Omental fat pad (tissue), 3 donors: ENCODE measurements at regions not wholly inside any gene's neighbourhood (a gene's known extent, or its start where the extent isn't known, plus 50 kb on each side); places are given as distances from the start of the nearest gene placed in this dataset.

Experiments used
- ATAC-seq: fragments of 150-250 bp; one replicate; pipeline ENCODE4 v1.9.1; 2016; ENCODE audit warnings: mild to moderate bottlenecking, moderate library complexity; ENCODE audit not compliant: low FRiP score
- DNase-seq: peaks from one replicate; pipeline ENCODE4 v3.0.0-alpha.2; 2019; ENCODE audit warnings: low spot score
- TF ChIP-seq, protein P1 (sequence below), 3 donors: fragments of 450-650 bp; IDR thresholded peaks; one replicate each; pipeline ENCODE4 v1.5.1; 2016 to 2017; ENCODE audit warnings: antibody characterized with exemption in 3 of 3, mild to moderate bottlenecking in 3 of 3, moderate library complexity in 2 of 3

DNA sequence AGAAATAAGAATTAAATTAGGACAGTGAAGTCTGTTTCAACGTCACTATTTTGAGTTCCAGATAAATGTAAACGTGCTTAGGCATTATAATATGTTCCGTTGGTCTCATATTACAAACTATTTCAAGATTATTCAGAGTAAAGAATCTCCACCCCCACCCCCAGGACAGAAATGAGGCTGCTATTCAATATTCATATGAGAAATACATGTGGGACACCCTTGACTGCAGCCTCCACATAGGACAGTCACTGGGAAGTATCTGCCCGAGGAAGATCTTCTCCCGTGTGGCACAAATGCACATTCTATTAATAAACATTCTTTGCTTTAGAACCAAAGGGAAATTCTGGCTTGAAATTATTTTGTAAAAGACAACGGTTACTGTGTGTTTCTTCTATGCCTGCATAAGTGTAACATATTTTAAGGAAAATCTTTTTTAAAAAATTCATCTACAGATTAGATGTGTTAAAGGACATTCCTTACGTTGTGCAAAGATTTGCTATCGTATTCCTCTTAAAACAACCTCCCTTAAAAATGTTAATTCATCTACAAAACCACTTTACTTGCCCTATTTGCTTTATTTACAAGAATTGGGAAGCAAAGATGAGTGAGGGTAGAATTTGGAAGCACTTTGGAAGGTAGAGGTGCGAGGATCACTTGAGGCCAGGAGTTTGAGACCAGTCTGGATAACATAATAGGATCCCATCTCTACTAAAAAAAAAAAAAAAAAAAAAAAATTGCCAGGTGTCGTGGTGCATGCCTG lies 148.3 kb upstream of the SOX14 start:
- no peak for ATAC-seq
- DNase-seq: no peak
- TF ChIP-seq, protein P1, sequence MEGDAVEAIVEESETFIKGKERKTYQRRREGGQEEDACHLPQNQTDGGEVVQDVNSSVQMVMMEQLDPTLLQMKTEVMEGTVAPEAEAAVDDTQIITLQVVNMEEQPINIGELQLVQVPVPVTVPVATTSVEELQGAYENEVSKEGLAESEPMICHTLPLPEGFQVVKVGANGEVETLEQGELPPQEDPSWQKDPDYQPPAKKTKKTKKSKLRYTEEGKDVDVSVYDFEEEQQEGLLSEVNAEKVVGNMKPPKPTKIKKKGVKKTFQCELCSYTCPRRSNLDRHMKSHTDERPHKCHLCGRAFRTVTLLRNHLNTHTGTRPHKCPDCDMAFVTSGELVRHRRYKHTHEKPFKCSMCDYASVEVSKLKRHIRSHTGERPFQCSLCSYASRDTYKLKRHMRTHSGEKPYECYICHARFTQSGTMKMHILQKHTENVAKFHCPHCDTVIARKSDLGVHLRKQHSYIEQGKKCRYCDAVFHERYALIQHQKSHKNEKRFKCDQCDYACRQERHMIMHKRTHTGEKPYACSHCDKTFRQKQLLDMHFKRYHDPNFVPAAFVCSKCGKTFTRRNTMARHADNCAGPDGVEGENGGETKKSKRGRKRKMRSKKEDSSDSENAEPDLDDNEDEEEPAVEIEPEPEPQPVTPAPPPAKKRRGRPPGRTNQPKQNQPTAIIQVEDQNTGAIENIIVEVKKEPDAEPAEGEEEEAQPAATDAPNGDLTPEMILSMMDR (IDR thresholded peaks at IDR 0.05): no peak

DNA sequence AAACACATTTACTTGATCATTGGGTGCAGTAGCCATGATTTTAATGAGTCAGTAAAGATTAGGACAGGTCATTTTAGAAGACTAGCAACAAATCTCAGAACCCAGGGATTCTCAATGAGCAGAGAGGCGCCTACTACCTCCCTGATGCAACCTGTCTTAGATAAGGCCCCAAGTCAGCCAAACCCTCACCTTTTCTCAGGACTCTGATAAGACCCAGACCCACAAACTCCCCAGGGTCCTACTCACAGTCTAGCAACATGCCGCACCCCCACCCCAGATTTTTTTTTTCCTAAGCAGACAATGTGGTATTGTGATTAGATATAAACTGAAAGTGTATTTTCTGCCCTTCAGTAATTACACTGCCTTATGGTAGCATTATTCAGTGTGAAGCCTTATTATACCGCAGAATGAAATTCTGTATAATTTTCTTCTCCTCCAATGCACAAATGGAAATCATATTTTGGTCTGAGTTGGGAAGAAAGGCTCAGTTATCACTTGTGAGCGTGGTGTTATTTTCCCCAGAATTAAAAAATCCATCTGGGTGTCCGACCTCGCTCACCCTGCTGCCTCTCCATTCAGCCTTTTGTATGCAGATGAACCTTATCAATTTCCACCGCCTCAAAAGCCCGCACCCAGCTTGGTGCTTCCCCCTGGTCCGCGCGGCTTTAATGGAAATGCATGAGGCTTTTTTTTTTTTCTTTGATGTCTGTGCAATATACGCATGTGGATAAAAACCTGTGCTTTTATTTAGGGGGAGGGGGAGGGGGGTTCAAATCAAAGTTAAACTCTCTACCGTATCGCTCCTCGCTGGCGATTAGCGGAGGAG lies 122.0 kb upstream of the SOX14 start:
- TF ChIP-seq, protein P1 (IDR thresholded peaks at IDR 0.05): no peak
- DNase-seq: no peak
- no peak for ATAC-seq

DNA sequence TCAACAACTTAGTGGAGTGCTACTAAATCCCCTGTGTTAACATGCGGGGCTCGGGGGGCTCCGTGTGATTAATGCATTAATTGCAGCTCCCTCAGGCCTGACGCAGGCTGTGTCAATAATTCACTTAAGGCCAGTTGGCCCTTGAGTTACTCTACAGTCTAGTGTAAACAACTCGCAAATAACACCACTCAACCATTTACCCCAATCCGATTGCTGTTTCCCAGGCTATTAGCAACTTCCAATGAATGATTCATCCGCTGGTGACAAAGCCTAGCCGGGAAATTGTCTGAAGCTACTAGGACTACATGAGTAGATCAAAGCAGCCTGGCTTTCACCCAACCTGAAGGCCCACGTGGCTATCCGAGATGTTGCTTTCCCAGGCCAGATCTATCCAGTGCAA lies 121.3 kb upstream of the SOX14 start:
- DNase-seq (no peak), ATAC-seq (no peak)
- TF ChIP-seq, protein P1 (IDR thresholded peaks at IDR 0.05): no peak

DNA sequence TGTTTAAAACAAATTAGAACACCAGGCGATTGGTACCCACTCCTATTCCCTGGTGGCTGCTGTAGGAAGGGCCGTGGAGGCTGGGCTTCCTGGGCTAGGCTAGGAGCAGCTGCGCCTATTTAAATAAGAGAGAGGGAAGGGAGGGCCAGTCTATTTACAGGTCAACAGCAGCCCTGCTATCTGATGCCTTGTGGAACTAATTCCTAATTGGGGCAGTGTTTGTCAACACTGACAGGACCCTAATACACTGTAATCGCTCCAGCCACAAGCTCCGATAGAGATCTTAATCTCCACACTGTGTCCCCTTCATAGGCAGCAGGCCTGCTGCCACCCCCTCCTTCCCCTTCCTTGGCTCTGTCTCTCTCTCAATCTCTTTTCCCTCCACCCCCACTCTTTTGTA lies 116.9 kb upstream of the SOX14 start:
- TF ChIP-seq, protein P1 (IDR thresholded peaks at IDR 0.05): no peak
- DNase-seq (no peak), ATAC-seq (no peak)

DNA sequence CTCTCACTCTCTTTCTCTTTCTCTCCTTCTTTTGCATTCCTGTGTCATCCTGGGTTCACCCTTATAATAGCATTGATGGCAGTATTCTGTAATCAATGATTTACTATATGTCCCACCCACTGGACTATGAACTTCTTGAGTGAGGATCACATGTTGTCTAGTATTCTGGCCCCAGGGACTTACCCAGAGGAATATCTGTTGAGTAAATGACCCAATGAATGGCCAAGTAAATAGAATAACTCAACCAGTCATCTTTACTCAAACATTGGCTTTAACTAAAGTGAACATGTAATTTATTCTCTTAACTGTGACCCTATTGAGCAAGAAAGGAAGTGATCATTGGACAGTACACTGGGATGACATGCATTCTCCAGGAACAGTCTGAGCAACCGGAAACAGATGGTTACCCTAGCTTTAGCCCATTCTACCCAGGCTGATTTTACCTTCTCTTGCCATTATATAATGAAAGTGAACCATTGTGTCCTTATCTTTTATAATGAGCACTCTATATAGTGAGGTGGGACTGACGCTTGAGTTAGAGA lies 94.5 kb upstream of the SOX14 start:
- no peak for DNase-seq
- ATAC-seq: no peak
- TF ChIP-seq, protein P1 (IDR thresholded peaks at IDR 0.05): no peak

DNA sequence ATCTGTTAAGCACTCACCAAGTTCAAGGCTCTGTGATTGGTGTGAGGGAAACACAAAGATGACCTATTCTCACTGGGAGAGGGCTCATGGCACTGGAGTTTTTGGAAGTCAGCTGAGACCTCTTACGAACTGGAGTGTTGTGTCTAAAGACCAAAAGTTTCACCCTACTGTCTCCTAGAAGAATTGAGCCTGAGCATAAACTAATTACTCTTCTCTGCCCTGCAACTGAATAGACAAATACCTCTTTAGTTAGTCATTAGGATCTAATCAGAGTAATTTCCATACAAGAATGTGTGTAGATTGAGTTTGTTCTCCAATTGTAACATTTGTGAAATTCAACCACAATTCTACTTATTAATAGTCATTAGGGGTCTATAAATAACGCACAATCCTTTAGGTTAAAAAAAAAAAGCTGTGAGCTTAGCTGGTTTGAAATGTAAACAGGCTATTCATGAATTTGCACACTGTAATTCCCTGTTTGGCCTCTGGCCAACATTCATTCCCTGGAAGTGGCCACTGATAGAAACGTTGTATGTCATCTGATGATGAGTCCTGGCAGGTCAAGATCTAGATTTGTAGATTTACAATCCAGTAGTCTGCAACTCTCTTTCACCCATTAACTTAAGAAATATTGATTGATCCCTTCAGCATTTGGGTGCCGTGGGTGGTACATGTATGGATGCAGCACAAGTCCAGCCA lies 76.8 kb upstream of the SOX14 start:
- no peak for ATAC-seq
- no peak for DNase-seq
- TF ChIP-seq, protein P1 (IDR thresholded peaks at IDR 0.05): no peak
